ENCODE measurements at regions not wholly inside any gene's neighbourhood (a gene's known extent, or its start where the extent isn't known, plus 50 kb on each side); places are given as distances from the start of the nearest gene placed in this dataset.
A peak's percentile ranks its signal among the peaks of the same experiment; 100 is the strongest.

DNA sequence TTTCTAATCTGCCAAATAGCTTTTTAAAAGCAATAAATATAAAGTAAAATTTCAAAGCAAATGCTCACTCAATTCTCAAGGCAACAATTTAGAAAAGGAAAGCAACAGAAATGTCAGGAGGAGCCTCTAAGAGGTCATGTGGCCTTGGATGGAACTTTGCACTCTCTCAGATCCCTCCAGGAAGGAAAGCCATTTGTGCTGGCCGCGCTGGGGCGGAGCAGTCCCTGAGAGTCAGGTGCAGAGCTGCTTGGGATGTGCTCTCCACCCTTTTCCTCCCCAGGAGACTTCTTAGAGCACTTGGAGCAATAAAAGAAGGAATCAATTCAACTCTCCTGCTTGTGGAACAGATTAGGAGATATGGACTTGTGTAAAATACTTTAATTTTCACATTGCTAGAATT is 379.8 kb upstream of the LINC00305 start:
- DNase-seq = peak; percentile 2

DNA sequence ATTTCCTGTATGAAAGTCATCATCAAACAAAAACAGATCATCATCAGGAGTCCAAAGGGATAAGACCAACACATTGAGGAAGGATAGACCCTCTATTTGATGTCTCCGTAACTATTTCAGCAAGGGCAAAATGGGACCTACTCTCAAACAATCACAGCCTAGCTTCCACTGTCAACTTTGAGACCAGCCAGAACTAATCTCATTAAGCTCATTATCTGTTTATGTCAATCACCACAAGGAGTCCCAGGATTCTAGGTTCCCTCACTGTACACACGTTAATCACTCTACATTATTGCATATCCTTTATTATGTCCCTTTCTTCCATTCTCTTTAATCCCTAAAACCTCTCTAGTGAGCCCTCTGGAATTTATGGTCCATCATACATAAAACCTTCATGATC is 370.3 kb upstream of the LINC00305 start:
- no peak for DNase-seq

DNA sequence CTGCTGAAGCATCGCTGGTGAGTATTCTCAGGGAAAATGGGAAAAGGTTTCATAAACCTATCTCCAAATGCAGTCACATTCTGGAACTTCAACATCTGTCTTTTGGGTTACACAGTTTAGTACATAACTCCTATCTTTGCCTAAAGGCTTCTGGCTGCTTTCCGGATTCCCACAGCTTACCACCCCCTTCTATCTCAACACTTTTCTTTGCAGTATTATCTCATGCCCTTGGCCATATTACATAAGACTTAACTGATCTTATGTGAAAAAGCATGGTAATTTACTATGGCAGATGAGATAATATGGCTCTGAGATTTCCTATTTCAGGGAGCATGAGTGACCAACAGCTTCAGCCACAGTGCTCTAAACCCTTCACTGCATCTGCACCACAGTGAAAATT is 369.3 kb upstream of the LINC00305 start:
- DNase-seq = no peak

DNA sequence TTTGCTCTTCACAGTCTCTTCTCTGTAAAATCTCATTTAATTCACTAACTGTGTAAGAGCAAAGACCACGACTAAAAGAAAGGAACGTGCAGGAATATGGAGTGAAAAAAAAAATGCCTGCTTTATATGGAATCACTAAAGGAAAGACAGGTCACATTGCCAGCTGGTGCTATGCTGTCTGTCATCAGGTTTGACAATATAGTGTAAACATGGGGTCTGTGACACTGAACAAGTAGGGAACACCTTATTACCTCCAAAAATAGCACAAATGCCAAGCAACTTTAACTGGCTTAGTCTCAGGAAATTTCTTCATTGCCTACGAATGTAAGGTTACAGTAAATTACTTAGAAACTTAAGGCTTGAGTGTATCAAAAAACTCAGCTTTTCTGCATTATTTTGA is 364.5 kb upstream of the LINC00305 start:
- no peak for DNase-seq

DNA sequence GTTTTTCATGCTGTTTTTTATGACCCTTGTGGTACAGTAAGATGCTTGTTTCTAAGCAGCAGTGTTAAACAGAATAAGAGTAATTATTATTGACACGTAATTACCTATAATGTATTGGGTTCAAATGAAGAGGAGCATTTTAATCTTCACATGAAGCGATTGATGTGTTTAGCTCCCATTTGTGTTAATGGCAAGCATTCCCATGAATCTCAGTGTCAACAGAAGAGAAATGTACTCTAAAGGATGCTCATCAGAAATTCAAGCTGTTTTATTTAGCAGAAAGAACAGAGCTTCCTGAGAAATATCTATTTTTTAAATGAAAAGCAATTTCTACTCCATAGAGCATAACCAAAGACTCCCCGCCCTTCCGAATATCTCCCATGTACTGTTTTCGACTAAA is 341.3 kb upstream of the LINC00305 start:
- no peak for DNase-seq

DNA sequence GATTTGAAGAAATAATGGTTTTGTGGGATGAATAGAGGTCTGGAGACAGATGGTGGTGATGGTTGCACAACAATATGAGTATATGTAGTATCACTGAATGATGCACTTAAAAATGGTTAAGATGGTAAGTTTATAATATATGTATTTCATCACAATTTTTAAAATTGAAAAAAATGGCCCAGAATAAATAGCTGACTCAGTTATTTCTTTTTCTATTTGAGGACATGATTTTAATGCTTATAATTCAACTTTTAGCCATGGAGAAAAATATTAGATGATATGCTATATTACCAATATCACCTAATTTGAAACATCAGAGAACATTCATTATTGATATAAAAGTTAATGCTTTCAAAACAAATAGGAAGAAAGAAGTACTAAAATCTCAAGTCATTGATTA is 339.8 kb upstream of the LINC00305 start:
- no peak for DNase-seq

DNA sequence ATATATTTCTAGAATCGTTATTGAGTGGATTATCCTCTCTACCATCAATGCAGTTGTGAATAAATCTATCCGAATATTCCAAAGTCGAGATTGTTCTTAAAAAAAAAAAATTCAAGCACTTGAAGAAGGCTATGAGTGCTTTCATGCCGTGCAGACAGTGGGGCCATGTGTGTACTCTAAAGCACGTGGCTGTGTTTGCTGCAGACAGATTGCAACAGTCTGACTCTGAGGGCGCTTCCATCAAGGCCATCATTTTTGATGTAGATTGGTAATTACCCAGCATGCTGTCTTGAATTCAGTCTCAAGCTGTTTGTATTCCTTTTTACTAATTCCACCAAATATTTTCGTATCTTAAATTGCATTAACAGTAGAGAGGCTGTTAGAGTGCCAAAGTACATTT is 325.9 kb upstream of the LINC00305 start:
- DNase-seq = no peak

DNA sequence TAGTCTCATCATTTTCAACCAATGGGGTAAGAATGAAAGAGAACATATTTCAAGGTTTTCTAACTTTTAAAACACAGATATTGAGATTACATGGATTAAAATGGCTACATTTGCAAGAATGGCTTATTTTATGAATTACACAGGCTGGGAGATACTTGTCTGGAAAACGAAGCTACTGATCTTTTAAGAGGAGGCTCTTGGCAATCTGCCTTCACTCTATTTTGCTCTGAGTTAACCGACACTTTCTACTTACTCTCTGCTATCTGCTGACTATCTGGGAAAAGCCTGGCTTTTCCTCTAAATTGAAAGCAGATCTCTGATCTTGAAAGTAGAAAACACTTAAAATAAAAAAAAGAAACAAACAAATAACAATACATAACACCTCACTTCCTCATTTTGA is 325.4 kb upstream of the LINC00305 start:
- no peak for DNase-seq

DNA sequence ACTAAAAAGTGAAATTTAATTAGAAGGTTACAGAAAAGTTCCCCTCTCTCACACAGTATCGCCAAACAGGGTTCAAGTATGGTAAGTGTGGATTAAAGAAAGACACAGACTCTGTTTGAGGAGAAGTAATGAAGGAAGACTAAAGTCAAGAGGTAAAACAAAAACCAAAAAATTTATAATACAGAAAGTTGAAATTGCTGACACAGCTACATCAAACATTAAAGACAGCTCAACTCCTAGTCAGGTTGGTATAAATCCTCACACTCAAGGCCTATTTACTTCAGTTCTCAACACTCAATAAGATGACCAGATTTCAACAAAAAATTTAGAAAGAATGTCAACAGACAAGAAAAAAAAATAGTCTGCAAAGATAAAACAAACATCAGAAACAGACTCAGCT is 300.5 kb upstream of the LINC00305 start:
- DNase-seq = no peak

DNA sequence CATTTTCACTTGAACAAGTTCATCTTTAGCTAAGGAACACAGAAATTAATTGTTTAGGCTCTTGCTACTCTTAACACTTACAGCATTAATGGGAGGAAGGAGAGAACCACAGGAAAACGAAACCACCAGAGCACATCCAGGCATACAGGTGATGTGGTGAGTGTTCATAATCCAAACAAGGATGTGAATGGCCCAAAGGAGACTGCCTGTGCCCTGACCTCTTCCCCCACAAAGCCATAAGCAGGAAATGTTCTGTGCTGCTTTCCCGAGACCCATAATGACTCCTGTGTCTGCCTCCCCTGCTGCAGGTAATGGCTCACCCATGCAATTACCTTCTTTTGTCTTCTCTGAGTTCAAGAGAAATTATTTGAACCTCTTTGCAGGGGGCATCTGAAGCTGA is 295.9 kb upstream of the LINC00305 start:
- no peak for DNase-seq

DNA sequence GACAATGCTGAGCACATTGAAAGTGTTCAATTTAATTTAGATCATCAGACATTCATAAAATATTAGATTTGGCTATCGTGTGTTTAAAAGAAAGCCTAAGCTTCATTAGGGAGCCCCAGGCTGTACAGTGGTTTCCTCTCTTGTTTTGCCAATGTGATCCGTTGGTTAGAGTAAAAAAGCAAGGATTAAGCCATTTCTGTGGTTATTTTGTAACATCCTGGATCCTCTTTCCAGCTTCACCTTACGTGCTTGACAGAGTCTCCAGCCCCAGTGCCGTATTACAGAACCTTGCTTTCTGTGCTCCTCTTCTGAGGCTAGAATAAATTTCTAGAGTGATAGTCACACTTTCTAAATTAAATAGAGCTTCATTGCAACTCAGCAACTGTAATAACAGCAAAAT is 289.3 kb upstream of the LINC00305 start:
- DNase-seq = no peak

DNA sequence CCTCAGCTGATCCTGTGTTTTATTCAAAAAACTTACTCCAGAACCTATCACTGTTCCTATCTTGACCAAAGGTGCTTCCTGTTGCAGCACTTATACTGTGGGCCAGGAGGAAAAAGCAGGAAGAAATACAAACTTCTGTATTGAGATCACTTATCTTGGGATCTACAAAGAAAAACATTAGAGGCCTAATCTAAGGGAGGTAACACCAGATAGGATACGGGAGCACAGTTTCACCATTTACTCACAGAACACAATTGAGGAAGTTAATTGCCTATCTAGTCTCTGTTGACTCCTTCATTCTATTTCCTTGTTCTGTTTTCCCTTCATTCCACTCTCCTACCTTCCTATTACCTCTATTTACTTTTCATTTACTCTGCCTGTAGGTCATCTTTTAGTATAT is 287.2 kb upstream of the LINC00305 start:
- no peak for DNase-seq

DNA sequence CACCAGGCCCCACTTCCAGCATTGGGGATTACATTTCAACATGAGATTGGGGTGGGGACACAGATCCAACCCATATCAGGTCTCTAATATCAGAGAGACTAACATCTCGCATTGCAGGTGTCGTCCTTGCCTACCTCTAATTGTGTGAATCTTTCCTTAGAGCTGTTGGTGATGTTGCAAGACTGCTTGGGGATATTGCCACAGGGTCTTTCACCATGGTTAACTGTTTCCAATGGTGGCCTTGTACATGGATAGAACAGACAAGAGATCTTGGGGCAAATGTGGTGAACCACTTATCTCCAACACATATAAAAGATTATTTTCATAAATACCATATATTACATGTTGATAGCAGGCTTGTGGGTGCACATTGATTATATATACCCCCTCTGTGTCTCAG is 270.3 kb upstream of the LINC00305 start:
- no peak for DNase-seq

DNA sequence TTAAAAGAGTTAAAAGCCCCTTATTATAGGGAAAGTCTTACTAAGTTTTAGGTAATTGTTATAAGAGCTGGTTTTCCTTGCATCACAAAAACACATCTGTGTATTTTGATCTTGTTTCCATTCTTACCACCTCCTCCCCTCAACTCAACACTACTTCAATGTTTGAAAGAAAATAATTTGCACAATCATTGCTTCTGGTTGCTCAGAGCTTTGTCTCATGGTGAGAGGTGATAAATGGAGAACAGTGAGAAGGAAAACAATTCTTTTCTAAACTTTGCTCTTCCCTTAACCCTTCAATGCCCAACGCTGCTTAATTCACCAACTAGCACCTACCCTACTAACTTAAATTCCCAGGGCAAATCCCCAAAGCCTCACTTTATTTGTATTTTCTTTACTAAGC is 268.1 kb upstream of the LINC00305 start:
- no peak for DNase-seq

DNA sequence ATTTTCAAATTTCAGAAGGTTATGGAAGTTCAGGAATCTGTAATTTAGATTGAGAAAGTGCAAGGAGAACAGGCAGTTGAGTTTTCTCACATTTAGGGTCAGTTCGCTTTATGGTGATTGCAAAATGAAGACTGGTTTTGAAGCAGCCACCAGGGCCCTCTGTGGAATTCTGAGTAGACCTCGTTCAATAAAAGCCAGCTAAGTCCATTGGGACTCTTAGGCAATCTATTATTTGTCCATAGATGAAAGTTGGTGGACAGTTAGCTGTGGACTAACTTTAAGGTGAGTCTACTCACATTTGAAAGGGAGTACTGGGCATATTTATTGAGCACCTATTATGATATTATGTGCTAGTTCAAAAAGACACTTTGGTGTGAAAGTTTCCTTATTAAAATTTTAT is 266.3 kb upstream of the LINC00305 start:
- DNase-seq = no peak

DNA sequence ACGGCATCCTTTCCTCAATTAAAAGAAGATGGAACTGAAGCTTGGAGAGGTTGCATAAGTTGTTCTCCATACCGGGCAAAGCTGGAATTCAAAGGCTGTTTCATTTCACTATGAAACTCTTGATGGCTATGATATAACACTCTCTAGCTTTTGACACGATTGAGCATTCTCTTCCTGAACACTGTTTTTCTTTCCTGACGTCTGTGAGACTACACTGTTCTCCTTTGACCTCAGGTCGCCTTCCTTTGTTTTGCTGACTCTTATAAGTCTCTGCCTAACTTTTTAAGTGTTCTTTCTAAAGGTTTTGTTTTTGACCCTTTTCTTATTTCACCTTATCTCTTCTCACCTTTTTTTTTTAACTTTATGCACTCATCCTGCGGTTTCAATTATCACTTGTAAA is 261.8 kb upstream of the LINC00305 start:
- DNase-seq = no peak

DNA sequence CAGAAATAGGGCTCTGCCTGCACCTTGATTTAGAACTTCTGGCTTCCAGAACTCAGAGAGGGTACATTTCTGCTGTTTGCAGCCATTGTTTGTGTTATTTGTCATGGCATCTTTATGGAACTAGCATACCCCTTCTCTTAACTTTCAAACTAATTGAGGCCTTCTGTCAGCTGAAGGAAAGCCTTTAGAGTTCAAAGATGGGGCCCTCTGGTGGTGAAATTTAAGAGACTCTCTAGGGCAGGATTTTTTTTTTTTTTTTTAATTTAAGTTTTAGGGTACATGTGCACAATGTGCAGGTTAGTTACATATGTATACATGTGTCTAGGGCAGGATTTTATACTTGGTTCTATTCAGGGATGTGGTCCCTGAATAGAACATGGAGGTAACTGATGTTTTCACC is 260.6 kb upstream of the LINC00305 start:
- no peak for DNase-seq

DNA sequence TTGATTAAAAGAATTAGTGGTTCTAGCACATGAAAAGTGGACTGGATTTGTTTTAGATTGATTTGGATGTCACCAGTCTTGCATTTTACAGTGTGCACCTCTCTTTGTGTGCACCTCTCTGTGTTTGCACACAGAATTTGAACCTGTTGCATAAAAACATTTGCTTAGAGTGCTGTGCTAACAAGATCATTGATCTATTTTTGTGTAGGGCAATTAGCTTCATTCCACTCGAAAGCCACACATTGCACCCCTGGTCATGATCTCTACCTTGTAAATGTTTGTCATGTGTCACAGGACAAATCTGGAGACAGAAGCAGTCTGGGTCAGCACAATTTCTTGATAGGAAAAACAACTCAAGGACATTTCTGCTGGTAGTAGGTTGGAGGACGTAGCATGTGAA is 258.7 kb upstream of the LINC00305 start:
- DNase-seq = no peak

DNA sequence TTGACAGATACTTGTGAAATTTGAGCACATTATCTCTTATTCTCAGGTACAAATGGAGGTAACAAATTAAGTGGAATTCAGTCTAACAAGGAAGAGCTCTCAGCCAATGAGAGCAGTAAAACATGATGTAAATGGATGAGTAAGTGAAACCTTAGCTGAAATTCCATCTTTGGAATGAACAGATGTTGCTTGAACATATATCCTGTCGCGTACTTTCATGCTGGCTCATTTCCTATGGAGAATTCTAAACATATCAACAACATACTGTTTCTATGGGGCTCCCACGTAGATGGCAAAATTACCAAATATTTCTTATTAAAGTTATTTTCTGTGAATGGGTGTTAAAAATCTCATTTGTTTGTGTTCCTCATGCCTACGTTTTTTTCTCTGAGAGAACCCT is 256.3 kb upstream of the LINC00305 start:
- no peak for DNase-seq

DNA sequence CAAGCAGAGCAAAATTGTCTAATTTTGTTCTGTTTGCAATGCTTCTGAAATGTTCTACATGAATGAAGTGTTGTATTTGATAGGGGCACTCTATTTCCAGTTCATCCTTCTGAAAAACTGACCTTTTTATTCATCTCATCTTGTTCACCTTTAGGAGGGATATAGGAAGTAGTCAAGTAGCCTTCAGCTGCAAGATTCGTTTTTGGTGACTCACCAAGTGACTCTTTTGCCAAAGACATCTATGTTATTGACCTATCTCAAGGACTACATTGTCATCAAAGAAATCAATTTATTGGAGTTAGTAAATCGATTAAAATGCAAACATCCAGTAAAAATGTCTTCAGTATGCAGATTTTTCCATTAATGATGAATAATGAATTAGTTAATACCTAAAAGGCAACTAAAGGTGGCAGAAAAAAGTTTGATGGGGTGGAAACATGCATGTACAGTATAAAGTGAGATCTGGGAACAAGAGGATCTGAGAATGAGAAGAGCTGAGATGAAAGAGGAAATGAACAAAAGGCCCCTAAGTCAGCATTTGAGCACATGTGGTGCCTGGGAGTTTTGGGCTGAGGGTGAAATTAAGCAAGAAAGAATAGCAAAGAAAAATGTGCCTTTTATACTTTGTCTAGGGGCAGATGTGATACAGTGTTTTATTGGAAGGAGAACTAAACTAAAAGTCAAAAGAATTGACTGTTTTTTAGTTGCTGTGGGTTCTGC is 255.1 kb upstream of the LINC00305 start:
- DNase-seq = no peak

DNA sequence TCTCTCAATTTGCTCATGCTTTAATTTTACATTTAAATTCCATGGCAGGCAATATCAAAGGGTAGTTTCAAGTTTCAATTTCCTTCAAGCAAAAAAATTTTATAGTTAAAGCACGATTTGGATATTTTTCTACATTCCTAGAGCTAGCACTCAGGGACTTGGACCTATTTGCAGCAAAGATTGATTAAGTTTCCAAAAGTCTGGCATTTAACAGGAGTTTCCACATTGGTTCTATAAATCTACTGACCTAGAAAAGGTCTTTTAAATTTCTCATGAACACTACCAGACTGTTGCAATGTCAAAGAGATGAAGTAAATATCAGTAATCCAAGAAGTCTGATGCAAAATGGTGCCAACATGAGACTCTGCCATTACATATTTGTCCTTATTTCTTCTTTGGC is 253.7 kb upstream of the LINC00305 start:
- DNase-seq = no peak

DNA sequence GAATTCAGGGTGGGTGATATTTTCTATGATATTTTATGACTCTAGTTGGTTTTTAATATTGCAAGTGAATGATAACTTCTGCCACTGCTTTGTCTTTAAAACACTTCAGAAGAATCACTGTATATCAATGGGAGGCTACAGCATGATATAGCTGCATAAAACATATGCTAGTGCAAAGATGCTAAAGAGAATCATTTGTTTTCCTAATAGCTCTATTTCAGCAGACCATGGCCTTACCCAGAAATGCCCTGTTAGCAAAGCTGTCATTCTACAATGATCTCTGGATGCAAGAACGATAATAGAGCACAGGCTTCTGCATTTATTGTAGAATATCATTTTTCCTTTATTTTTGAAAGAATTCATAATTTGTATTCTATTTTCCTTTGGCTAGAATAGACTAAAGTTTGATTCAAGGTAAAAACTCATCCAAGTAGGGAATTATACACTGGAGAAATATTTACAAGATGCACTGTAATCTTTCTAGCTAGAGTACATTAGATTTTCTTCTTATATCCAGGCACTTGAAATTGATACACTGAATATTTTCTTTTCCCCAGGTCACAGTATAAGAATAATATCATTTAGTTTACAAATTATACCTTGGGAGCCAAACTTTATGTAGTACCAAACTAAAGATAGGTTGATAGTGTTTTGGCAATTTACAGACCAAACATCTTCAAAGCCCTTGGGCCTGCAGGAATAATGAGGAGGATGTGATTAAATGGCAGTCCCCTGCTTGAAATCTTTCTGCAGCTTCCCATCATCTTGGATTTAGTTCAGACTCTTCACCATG is 252.6 kb upstream of the LINC00305 start:
- no peak for DNase-seq

DNA sequence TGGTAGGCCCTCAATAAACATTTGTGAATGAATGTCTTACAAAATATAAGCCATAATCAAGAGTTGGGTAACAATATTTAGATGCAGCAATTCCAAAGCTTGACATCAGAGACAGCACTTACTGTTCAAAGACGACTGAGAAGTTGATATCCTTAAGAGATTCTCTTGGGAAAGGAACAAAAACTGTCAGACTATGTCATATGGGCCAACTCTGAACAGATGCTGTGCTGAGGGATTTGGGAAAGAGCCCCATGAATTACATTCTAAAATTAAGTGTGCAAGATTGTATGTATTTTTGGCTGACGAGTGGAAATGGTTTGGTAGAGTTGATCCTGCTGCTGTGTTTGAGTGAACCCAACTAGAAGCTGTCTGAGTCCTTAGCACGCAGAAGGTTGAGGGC is 250.7 kb upstream of the LINC00305 start:
- DNase-seq = no peak

DNA sequence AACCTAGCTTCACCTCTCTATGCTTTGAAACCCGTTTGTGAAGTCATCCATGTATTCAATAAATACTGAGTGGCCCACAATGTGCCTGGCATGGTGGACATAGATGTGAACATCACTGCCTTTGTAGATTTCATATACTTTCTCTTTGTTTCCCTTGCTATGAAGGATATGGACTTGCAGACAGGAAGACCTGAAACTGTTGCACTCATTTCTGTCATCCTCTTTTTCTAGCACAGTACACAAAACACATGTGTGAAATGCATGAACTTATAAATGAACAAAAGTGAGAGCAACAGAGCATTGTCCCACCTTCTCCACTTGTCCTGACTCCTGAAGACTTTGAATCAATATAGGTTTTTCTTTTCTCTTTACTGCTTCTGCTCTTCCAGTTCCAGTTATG is 249.4 kb upstream of the LINC00305 start:
- DNase-seq = no peak

DNA sequence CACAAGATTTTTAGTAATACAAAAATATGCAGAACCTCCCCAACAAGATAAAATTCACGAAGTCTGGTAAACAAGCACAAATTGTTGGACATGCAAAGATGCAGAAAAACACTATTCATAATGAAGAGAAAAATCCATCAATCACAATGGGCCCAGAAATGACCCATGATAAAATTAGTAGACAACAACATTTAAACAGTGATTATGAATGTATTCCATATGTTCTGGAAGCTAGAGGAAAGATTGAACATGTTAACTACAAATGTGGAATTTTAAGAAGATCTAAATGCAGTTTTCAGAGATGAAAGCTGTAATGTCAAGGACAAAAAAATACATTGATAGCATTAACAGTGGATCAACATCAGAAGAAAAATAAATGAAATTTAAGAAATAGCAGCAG is 243.3 kb upstream of the LINC00305 start:
- no peak for DNase-seq
